ENCODE measurements at regions not wholly inside any gene's neighbourhood (a gene's known extent, or its start where the extent isn't known, plus 50 kb on each side); places are given as distances from the start of the nearest gene placed in this dataset.

DNA sequence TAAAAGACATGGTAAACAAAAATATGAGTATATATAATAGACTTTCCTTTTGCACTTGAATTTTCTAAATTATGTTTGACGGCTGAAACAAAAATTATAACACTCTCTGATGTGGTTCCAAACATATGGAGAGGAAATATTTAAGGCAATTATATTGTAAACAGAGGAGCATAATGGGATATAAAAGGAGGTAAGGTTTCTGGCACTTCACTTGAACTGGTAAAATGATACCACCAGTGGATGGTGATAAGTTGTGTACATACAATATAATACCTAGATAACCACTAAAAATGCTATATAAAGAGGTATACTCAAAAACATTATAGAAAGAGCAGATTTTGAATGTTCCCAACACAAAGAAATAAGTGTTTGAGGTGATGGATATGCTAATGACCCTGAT lies 192.9 kb upstream of the RAD23B start:
- TF ChIP-seq, protein P1, sequence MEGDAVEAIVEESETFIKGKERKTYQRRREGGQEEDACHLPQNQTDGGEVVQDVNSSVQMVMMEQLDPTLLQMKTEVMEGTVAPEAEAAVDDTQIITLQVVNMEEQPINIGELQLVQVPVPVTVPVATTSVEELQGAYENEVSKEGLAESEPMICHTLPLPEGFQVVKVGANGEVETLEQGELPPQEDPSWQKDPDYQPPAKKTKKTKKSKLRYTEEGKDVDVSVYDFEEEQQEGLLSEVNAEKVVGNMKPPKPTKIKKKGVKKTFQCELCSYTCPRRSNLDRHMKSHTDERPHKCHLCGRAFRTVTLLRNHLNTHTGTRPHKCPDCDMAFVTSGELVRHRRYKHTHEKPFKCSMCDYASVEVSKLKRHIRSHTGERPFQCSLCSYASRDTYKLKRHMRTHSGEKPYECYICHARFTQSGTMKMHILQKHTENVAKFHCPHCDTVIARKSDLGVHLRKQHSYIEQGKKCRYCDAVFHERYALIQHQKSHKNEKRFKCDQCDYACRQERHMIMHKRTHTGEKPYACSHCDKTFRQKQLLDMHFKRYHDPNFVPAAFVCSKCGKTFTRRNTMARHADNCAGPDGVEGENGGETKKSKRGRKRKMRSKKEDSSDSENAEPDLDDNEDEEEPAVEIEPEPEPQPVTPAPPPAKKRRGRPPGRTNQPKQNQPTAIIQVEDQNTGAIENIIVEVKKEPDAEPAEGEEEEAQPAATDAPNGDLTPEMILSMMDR (IDR thresholded peaks at IDR 0.05): no peak
- DNase-seq (ENCODE audit: low spot score): no peak
- no peaks in the 10 kb centered on the region for H3K27me3 Mint-ChIP-seq (ENCODE audit: low read depth)
- H3K4me3 Mint-ChIP-seq (ENCODE audit: unreplicated experiment): no peak overlapping the region
- peaks cover 17% of the 10 kb centered on the region for H3K9me3 Mint-ChIP-seq (ENCODE audit: low read depth)
- peaks cover 8% of the 10 kb centered on the region for H3K4me1 Mint-ChIP-seq (ENCODE audit: low read depth)
- H3K27ac Mint-ChIP-seq (ENCODE audit: unreplicated experiment): no peak overlapping the region
- H3K36me3 Mint-ChIP-seq (ENCODE audit: low read depth): peaks cover 7% of the 10 kb centered on the region

DNA sequence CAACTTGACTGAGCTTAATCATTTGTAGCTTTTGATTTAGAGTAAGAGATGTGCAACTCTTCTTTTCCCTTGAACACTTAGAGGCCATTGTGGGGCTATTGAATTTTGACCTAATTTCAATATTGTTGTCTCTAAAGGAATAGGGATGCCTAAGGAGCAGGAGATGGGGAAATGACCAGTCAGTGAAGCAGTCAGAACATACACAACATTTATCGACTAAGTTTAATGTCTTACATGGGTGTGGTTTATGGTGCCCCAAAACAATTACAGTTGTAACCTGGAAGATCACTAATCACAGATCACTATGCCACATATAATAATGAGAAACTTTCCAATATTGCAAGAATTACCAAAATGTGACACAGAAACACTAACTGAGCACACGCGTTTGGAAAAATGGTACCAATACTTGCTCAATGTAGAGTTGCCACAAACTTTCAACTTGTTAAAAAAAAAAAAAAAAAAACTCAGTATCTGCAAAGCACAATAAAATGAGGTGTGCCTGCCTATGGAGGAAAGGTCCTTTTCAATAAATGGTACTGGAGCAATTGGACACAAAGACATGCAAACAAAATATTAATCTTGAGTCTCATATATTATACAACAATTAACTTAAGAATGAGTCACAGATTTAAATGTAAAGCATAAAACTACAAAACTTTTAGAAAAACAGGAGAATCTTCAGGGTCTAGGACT lies 189.6 kb upstream of the RAD23B start:
- Mint-ChIP-seq H3K36me3 (ENCODE audit: low read depth) (peaks cover 7% of the 10 kb centered on the region), H3K4me3 (ENCODE audit: unreplicated experiment) (no peak overlapping the region), H3K27ac (ENCODE audit: unreplicated experiment) (no peak overlapping the region), H3K9me3 (ENCODE audit: low read depth) (peaks cover 17% of the 10 kb centered on the region), H3K4me1 (ENCODE audit: low read depth) (peaks cover 8% of the 10 kb centered on the region), H3K27me3 (ENCODE audit: low read depth) (no peaks in the 10 kb centered on the region)
- no peak for DNase-seq (ENCODE audit: low spot score)
- TF ChIP-seq, protein P1 (IDR thresholded peaks at IDR 0.05): no peak

DNA sequence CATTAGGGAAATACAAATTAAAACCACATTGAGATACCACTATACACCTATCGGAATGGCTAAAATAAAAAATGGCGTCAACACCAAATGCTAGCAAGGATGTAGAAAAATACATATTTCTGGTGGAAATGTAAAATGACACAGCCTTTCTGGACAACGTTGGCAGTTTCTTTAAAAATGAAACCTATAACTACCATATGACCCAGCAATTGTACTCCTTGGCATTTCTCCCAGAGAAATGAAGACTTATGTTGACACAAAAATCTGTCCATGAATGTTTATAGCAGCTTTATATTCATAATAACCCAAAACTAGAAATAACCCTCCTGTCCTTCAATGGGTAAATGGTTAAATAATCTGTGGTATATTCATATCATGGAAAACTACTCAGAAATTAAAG lies 188.7 kb upstream of the RAD23B start:
- peaks cover 3% of the 10 kb centered on the region for H3K36me3 Mint-ChIP-seq (ENCODE audit: low read depth)
- H3K4me1 Mint-ChIP-seq (ENCODE audit: low read depth): peaks cover 8% of the 10 kb centered on the region
- no peak overlapping the region for H3K4me3 Mint-ChIP-seq (ENCODE audit: unreplicated experiment)
- no peak overlapping the region for H3K27ac Mint-ChIP-seq (ENCODE audit: unreplicated experiment)
- TF ChIP-seq, protein P1 (IDR thresholded peaks at IDR 0.05): no peak
- no peaks in the 10 kb centered on the region for H3K27me3 Mint-ChIP-seq (ENCODE audit: low read depth)
- peaks cover 12% of the 10 kb centered on the region for H3K9me3 Mint-ChIP-seq (ENCODE audit: low read depth)
- no peak for DNase-seq (ENCODE audit: low spot score)

DNA sequence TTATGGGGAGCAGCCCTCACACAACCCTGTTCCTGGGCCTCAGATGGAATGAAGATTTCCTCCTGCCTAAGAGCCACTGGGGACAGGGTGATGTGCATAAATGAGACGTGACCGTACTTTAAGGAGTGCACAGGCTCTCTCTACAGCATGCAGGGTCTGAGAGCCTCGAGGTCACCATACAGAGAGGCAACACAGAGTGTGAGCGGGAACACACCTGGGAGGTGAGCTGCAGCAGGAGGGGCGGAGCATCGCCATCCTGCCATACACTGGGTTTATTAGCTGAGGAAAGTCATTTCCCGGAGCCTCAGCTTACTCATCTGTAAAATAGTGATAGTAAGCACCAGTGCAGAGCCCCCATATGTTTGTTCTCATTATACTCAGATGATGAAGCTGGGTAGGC lies 182.5 kb upstream of the RAD23B start:
- TF ChIP-seq, protein P1 (IDR thresholded peaks at IDR 0.05): no peak
- H3K36me3 Mint-ChIP-seq (ENCODE audit: low read depth): no peaks in the 10 kb centered on the region
- H3K27ac Mint-ChIP-seq (ENCODE audit: unreplicated experiment): no peak overlapping the region
- no peaks in the 10 kb centered on the region for H3K27me3 Mint-ChIP-seq (ENCODE audit: low read depth)
- H3K4me3 Mint-ChIP-seq (ENCODE audit: unreplicated experiment): no peak overlapping the region
- no peaks in the 10 kb centered on the region for H3K9me3 Mint-ChIP-seq (ENCODE audit: low read depth)
- no peaks in the 10 kb centered on the region for H3K4me1 Mint-ChIP-seq (ENCODE audit: low read depth)
- no peak for DNase-seq (ENCODE audit: low spot score)

DNA sequence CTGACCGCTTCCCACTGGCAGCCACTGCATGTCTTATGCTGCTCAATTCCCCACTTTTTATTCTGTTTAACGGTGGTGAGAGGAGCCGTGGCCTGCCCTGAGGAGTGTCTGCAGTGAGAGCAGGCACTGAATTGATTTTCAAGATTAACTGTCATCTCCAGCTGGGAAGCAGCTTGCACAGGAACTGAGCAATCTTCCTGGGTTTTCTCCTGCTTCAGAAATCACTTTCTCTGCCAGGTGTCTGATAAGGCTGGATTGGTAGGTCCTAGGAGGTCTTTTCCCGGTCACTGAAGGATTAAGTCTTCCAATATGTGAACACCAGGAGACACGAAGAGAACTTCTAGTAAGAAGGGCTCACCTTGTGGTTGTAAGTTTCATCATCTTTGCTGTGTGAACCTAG lies 181.1 kb upstream of the RAD23B start:
- Mint-ChIP-seq H3K27ac (ENCODE audit: unreplicated experiment) (no peak overlapping the region), H3K4me1 (ENCODE audit: low read depth) (no peaks in the 10 kb centered on the region), H3K27me3 (ENCODE audit: low read depth) (no peaks in the 10 kb centered on the region), H3K9me3 (ENCODE audit: low read depth) (no peaks in the 10 kb centered on the region), H3K4me3 (ENCODE audit: unreplicated experiment) (no peak overlapping the region), H3K36me3 (ENCODE audit: low read depth) (no peaks in the 10 kb centered on the region)
- DNase-seq (ENCODE audit: low spot score): no peak
- TF ChIP-seq, protein P1 (IDR thresholded peaks at IDR 0.05): no peak

Data from chondrocyte (in vitro differentiated cells).